Fibroblast of pulmonary artery (primary cell): ENCODE measurements at regions not wholly inside any gene's neighbourhood (a gene's known extent, or its start where the extent isn't known, plus 50 kb on each side); places are given as distances from the start of the nearest gene placed in this dataset.

ENCODE experiments used
- DNase-seq: peaks from one replicate; pipeline ENCODE4 v3.0.0-alpha.2; 2010; ENCODE audit warnings: low read depth
- H3K4me3 ChIP-seq: replicated peaks from 2 replicates; pipeline ENCODE4 v1.5.1; 2011; ENCODE audit warnings: low read depth, mild to moderate bottlenecking, control low read depth, low read length, moderate library complexity
- TF ChIP-seq, protein P1 (sequence below): IDR thresholded peaks from 2 replicates; pipeline ENCODE4 v1.5.1; 2011; ENCODE audit warnings: mild to moderate bottlenecking, control low read depth, low read length, inconsistent platforms; ENCODE audit errors: missing control alignments

DNA sequence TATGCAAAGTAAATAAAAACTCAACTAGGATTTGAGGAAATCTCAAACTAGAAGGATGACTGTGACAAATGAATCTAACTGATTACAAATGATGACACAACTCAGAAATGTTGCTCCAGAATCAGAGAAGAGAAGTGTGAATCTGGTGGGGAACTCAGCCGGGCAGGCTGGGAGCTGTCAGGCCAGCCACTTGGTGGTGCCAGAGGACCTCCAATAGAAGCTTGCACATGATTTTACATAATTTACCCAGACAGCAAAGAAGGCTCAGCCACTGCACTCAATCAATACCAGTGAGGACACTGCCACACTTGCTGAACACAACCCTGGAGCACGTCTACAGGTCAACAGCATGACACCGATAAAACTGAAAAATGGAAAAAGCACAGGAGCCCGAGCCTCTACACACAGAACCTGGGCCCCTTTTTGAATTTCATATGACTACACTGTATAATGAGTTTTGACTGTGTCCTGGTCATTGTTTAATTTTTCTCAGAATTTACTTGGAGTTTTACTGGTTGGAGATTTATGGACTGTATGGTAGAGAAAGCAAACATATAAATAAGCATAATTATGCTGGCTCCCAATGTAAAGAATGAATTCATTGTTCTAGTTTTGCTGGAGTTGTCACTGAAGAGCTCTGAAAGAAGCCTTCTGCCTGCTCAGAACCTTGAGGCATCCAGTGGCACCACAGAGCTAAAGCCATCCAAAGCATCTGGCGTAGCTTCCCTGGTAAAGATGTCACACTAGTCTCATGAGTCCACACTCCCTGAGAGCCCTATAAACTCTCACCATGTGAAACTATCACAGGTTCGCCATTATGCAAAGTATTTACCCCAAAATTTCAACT, 296.5 kb downstream of the THBS2 start:
- H3K4me3 ChIP-seq = no peak overlapping the region
- peak; percentile 88 for DNase-seq
- TF ChIP-seq, protein P1, sequence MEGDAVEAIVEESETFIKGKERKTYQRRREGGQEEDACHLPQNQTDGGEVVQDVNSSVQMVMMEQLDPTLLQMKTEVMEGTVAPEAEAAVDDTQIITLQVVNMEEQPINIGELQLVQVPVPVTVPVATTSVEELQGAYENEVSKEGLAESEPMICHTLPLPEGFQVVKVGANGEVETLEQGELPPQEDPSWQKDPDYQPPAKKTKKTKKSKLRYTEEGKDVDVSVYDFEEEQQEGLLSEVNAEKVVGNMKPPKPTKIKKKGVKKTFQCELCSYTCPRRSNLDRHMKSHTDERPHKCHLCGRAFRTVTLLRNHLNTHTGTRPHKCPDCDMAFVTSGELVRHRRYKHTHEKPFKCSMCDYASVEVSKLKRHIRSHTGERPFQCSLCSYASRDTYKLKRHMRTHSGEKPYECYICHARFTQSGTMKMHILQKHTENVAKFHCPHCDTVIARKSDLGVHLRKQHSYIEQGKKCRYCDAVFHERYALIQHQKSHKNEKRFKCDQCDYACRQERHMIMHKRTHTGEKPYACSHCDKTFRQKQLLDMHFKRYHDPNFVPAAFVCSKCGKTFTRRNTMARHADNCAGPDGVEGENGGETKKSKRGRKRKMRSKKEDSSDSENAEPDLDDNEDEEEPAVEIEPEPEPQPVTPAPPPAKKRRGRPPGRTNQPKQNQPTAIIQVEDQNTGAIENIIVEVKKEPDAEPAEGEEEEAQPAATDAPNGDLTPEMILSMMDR = peak; percentile 94

DNA sequence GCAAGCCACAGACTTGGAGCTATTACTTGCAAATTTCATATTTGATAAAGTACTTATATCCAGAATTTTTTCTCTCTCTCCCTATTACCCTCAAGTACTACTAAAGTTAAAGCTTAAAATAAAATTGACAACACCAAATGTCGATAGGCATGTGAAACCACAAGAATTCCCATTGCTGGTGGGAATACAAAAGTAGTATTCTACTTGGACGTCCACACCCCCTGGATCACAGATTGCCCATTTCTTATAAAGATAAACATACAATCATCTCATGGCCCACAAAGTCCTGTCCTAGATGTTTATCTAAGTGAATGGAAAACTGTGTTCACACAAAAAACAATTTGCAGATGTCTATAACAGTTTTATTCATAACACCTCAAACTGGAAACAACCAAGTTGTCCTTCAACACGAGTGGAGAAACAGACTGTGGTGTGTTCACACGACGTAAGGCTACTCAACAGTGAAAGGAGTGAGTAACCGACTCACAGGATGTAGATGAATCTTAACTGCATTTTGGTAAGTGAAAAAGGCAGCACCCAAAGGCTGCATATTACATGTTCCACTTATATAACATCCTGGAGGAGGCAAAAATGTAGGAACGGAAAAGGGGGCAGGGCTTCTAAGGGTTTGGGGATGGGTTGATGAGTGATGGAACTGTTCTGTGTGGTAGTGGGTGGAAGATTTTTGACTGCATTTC, 297.4 kb downstream of the THBS2 start:
- H3K4me3 ChIP-seq = no peak overlapping the region
- no peak for DNase-seq

DNA sequence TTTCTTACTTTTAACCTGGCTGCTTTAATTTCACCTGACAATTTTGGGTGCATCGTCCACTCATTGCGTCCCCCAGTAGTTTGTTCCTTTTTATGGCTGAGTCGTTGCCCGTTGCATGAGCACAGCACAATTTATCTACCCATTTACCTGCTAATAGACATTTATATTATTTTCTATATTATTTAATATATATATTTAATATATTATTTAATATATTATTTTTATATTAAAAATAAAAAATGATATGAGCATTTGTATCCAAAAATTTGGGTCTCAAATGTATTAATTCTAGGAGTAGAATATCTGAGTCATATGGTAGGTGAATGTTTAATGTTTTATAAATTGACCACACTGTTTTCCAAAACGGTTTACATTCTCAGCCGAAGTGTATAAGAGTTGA, 300.2 kb downstream of the THBS2 start:
- DNase-seq = no peak
- no peak overlapping the region for H3K4me3 ChIP-seq
- TF ChIP-seq, protein P1 = no peak

More for the DNA sequence above, 297.4 kb downstream of the THBS2 start:
- TF ChIP-seq, protein P1 = no peak

DNA sequence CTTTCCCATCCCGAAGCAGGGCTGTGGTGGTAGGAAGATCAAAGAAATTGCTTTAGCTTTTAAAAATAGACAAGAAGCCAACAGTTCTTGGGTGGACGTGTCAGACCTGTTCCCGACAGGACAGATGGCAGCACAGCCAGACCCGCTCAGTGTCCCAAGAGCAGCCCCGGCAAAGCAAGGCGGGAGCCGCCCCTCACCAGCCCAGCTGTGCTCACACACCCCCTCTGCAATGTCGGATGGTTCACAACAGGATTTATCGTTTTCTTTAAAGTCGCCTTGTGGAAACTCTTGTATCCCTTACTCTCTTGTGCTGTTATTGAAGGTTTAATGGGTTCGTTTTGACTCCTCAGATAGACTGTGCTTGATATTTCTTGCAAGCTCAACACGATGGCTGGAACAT, 302.4 kb downstream of the THBS2 start:
- no peak for DNase-seq
- TF ChIP-seq, protein P1 = no peak
- H3K4me3 ChIP-seq = no peak overlapping the region

DNA sequence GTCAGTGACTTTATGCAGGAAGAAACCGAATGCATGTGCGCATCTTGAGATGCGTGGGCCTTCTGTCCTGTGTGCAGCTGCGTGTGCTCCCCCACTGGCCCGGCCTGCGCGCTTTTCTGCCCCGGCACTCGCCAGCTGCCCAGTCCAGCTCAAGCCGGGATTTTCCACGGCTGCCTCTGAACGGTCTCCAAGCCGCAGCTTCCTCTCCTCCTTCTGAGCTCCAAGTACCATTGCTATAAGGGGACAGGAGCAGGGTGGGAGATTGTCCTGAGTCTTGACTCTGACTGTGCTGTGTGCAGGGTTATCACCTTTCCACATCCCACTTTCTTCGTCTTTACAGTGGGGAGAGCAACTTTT, 302.8 kb downstream of the THBS2 start:
- no peak overlapping the region for H3K4me3 ChIP-seq
- DNase-seq = no peak
- TF ChIP-seq, protein P1 = no peak

DNA sequence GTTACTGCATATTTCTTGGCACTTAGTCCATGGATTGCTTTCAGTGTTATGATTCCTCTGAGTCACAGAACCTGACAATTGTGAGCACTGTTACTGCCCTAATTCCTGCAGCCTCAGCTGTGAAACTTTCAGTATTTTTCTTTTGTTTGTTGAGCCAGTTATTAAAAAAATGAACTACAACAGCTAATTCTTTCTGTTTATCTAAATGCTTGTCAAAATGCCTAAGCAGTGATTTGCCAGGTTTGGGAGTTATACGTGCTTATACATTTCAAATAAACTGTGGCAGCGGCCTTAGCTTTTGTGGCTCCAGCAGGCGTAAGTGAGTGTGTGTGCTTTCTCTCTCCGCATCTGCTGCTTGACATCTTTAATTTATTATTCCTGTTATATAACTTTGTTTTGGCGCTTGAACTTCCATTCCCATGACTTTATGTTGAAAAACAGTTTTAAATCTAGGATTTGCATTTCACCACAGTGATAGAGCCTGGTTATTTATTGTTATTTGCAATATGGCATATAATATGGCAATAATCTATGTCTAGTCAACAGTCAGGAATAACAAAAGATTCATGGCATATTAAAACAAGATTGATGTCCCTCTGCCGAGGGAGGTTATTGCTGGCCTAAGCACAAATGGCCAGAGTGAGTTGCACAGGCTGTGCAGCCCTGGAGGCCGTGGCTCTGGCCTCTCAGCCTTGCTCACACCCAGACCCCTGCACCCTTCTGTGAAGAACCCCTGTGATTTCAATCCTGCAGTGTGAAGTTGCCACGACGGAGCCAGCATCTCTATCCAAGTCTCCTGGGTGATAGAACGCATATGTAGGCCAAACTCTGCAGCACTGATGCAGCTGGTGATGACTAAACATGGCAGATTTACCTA, 303.4 kb downstream of the THBS2 start:
- TF ChIP-seq, protein P1 = no peak
- H3K4me3 ChIP-seq = no peak overlapping the region
- peak; percentile 28 for DNase-seq
